NT2/D1 (cell line): ENCODE measurements at regions not wholly inside any gene's neighbourhood (a gene's known extent, or its start where the extent isn't known, plus 50 kb on each side); places are given as distances from the start of the nearest gene placed in this dataset.

Experiments used
- DNase-seq: peaks from one replicate; pipeline ENCODE4 v3.0.0-alpha.2; 2011; ENCODE audit warnings: low read depth, low spot score
- H3K27me3 ChIP-seq: 2 replicates; pipeline ENCODE4 v1.6.0; 2011; ENCODE audit warnings: mild to moderate bottlenecking; ENCODE audit not compliant: insufficient read length, insufficient read depth
- H3K36me3 ChIP-seq: 2 replicates; pipeline ENCODE4 v1.6.1; 2011; ENCODE audit warnings: mild to moderate bottlenecking, low read length, mixed read lengths; ENCODE audit not compliant: insufficient read depth, insufficient read length
- H3K4me1 ChIP-seq: 2 replicates; pipeline ENCODE4 v1.5.1; 2011; ENCODE audit not compliant: insufficient read depth, insufficient read length
- H3K4me3 ChIP-seq: 2 replicates; pipeline ENCODE4 v1.5.1; 2011; ENCODE audit warnings: low read depth; ENCODE audit not compliant: insufficient read length
- H3K9ac ChIP-seq: 2 replicates; pipeline ENCODE4 v1.6.0; 2011; ENCODE audit warnings: low read depth; ENCODE audit not compliant: insufficient read length
- H3K9me3 ChIP-seq: 2 replicates; pipeline ENCODE4 v1.5.1; 2011; ENCODE audit warnings: mild to moderate bottlenecking, low read length; ENCODE audit not compliant: insufficient read depth
- SUZ12 ChIP-seq: IDR thresholded peaks from 2 replicates; pipeline ENCODE4 v1.6.1; 2011; ENCODE audit not compliant: insufficient read length, insufficient read depth; ENCODE audit errors: extremely low read depth
- YY1 ChIP-seq: IDR thresholded peaks from 2 replicates; pipeline ENCODE4 v1.6.1; 2011; ENCODE audit not compliant: insufficient read length, insufficient read depth
- ZNF274 ChIP-seq: IDR thresholded peaks from 2 replicates; pipeline ENCODE4 v1.6.1; 2011; ENCODE audit warnings: mild to moderate bottlenecking, low read depth, low read length

DNA sequence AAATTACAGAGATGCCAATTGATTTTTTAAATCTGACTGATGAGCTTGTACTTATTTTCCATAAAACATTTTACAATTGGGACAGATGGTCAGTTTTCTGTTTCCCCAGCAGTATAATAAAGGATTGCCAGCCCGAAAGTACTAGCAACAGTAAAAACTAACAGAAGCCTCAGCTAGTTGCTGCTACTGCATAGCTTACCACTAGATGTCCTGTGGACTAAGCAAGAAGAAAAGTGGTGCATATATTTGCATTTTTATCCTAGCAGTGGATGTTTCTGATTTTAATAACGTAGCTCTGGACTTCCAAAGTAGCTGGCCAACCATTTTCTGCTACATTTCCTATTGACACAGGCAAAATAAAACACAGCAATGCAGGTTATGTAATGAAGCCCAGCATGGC is 241.5 kb downstream of the BARHL2 start:
- H3K36me3 ChIP-seq: no peaks in the 10 kb centered on the region
- no peaks in the 10 kb centered on the region for H3K4me1 ChIP-seq
- no peaks in the 10 kb centered on the region for H3K27me3 ChIP-seq
- no peak for DNase-seq
- no peak overlapping the region for H3K4me3 ChIP-seq
- H3K9ac ChIP-seq: no peak overlapping the region
- no peaks in the 10 kb centered on the region for H3K9me3 ChIP-seq
- no peak for TF ChIP-seq ZNF274

DNA sequence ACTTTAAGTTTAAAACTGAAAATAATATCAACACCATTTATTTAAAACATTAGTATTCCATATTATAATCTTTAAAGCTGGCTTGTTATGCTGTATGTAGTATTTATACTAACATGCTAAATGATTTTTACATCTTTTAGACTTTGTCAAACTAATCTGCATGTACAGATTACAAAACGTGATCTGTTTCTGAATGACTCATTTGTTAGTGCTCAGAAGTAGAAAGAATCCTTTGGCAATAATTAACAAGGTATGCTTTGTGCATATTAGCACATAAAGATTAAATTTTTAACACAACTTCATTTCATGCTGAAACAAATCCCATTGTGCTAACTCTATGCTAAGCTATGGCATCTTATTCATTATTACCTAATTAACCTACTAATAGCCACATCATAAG is 242.4 kb downstream of the BARHL2 start:
- no peaks in the 10 kb centered on the region for H3K36me3 ChIP-seq
- no peak for DNase-seq

DNA sequence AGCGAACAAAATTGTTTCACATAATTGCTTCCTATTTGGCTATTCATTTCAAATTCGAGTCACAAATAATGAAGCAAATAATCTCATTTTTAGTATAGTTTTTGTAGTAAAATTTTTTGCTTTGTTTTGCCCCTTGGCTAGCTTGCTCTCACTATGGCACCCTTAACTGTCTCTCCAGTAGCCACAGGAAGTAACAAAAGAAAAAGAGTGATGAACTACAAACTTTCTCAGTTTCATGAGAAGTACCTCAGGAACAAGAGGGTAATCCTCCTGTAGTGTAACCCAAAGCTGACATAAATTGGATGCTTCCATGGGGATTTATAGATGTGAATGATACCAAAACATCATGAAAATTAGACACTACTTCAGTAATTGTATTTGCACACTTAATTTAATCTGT is 242.9 kb downstream of the BARHL2 start:
- no peaks in the 10 kb centered on the region for H3K4me1 ChIP-seq
- no peak overlapping the region for H3K9ac ChIP-seq
- no peak overlapping the region for H3K4me3 ChIP-seq
- no peaks in the 10 kb centered on the region for H3K9me3 ChIP-seq
- TF ChIP-seq SUZ12: no peak
- no peak for TF ChIP-seq ZNF274
- no peak for TF ChIP-seq YY1
- no peaks in the 10 kb centered on the region for H3K27me3 ChIP-seq
- no peak for DNase-seq
- no peaks in the 10 kb centered on the region for H3K36me3 ChIP-seq

More for the DNA sequence above, 242.4 kb downstream of the BARHL2 start:
- no peaks in the 10 kb centered on the region for H3K9me3 ChIP-seq
- no peaks in the 10 kb centered on the region for H3K4me1 ChIP-seq
- H3K4me3 ChIP-seq: no peak overlapping the region
- no peak overlapping the region for H3K9ac ChIP-seq
- no peaks in the 10 kb centered on the region for H3K27me3 ChIP-seq
- TF ChIP-seq YY1: no peak
- TF ChIP-seq ZNF274: no peak
- no peak for TF ChIP-seq SUZ12

DNA sequence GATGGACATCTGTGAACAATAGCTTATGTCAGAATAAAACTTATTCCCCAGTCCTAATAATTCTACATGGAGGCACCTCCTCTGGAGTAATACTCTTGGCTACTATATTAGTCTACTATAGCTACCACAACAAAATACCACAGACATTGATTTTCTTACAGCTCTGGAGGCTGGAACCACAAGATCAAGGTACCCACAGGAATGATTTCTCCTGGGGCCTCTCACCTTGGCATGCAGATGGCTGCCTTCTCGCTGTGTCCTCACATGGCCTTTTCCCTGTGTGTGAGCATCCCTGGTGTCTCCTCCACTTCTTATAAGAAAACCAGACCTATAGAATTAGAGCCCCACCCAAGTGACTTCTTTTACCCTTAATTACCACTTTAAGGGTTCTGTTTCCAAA is 244.3 kb downstream of the BARHL2 start:
- H3K9me3 ChIP-seq: no peaks in the 10 kb centered on the region

DNA sequence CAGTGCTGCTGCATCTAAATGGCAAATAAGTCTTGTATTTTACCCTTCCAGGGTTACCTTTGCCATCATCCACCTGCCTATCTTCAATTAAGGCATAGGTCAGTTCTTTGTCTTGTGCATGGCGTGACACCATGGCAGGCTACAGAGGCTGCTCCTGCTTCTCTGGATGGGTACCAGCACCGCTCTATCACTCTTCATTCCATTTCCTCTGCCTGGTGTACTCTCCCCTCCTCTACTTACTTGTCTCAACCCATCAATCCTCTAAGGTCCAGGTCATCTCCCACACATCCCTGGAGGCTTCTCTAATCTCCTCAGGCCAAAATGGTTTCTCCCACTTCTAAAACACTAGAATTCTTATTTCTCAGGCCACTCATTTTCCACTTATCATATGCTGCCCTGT is 257.5 kb downstream of the BARHL2 start:
- Histone ChIP-seq H3K36me3 (no peaks in the 10 kb centered on the region), H3K9ac (no peak overlapping the region), H3K9me3 (no peaks in the 10 kb centered on the region), H3K4me1 (no peaks in the 10 kb centered on the region), H3K27me3 (no peaks in the 10 kb centered on the region), H3K4me3 (no peak overlapping the region)
- DNase-seq: no peak
- no peak for TF ChIP-seq ZNF274

More for the DNA sequence above, 244.3 kb downstream of the BARHL2 start:
- no peak for DNase-seq
- no peaks in the 10 kb centered on the region for H3K36me3 ChIP-seq
- H3K4me1 ChIP-seq: no peaks in the 10 kb centered on the region
- no peak overlapping the region for H3K9ac ChIP-seq
- H3K4me3 ChIP-seq: no peak overlapping the region
- no peaks in the 10 kb centered on the region for H3K27me3 ChIP-seq
- no peak for TF ChIP-seq ZNF274
- no peak for TF ChIP-seq YY1
- no peak for TF ChIP-seq SUZ12

DNA sequence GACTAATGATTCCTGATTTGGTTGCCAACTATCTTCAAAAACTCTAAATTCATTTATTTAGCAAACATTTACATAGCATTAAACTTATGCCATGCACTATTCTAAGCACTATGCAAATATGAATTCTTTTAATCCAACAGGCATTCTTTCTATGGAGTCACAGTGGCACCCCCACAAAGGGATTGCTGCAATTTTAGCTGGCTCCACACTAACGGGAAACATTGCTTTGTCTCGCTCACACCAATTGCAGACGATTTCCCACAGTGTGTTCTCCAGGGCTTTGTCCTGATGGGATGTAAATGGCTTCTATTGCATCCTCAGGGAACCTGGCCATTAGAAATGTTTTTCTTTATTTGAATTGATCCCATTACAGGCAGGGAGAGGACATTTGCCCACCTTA is 259.1 kb downstream of the BARHL2 start:
- Histone ChIP-seq H3K27me3 (no peaks in the 10 kb centered on the region), H3K36me3 (no peaks in the 10 kb centered on the region), H3K9ac (no peak overlapping the region), H3K4me3 (no peak overlapping the region), H3K4me1 (no peaks in the 10 kb centered on the region), H3K9me3 (no peaks in the 10 kb centered on the region)
- TF ChIP-seq ZNF274: no peak
- no peak for TF ChIP-seq YY1
- TF ChIP-seq SUZ12: no peak
- DNase-seq: no peak

DNA sequence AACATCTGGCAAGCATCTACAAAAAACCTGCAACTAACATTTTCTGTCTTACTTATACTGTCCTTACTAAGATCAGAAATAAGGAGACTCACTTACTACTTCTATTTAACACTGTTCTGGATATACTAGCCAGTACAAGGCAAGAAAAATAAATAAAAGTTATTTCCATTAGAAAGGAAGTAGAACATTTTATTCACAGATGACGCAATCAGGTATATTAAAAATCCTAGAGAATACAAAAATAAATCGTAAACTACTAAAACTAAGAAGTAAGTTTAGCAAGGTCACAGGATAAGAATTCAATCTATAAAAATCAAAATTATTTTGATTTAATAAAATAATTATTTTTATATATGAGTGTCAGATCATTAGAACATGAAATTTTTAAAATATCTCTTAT is 264.6 kb downstream of the BARHL2 start:
- Histone ChIP-seq H3K9ac (no peak overlapping the region), H3K9me3 (no peaks in the 10 kb centered on the region), H3K36me3 (no peaks in the 10 kb centered on the region), H3K4me3 (no peak overlapping the region), H3K4me1 (no peaks in the 10 kb centered on the region), H3K27me3 (no peaks in the 10 kb centered on the region)
- TF ChIP-seq YY1: no peak
- no peak for TF ChIP-seq ZNF274
- no peak for TF ChIP-seq SUZ12
- no peak for DNase-seq

DNA sequence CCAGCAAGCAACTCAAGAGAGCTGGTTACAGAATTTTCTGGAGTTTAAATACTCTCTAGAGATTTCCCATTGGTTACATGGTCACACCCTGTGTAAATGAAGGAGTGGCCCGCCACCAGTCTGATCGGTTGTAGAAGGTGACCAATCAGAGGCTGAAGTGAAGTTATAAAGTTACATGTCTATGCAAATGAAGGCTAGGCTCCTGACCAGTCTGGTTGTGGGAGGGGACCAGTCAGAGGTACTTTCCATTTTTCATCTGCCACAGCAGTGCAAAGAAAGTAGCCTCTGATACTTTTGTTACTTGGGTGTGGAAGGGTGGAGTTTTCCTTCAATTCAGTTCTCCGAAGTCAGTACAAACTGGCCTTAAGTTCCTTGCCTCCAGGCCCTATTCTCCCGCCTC is 273.7 kb downstream of the BARHL2 start:
- TF ChIP-seq SUZ12: no peak
- TF ChIP-seq ZNF274: no peak
- TF ChIP-seq YY1: no peak
- no peak overlapping the region for H3K9ac ChIP-seq
- no peaks in the 10 kb centered on the region for H3K4me1 ChIP-seq
- no peak overlapping the region for H3K4me3 ChIP-seq
- no peaks in the 10 kb centered on the region for H3K9me3 ChIP-seq
- no peaks in the 10 kb centered on the region for H3K36me3 ChIP-seq
- no peaks in the 10 kb centered on the region for H3K27me3 ChIP-seq
- DNase-seq: no peak
